ENCODE measurements at regions not wholly inside any gene's neighbourhood (a gene's known extent, or its start where the extent isn't known, plus 50 kb on each side); places are given as distances from the start of the nearest gene placed in this dataset.

DNA sequence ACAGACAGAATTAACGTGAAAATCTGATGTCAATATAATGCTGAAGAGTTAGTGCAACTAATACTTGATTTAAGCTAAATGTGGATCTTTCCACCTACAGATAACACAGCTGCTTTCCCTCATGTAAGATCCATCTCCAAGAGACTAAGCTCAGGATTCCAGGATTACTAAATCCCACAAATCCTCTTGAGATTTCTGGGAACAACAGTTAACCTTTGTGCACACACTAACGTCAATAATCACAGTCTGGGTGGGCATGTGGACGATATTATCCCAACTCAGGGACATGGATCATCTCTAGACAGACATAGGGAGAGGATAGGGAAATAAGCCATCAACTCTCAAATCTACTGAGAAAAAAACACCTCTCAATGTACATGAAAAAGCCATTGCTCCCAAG is 432.6 kb downstream of the SATB2 start:
- H3K4me1 ChIP-seq (ENCODE audit: control insufficient read depth, extremely low read depth, insufficient read depth, low read length) = no peaks in the 10 kb centered on the region
- no peak for TF ChIP-seq EZH2 (IDR thresholded peaks at IDR 0.05; ENCODE audit: low read length)
- no peak for TF ChIP-seq CTCF (optimal IDR thresholded peaks at IDR 0.05 in 1 of 3, IDR thresholded peaks at IDR 0.05 in 1 of 3, conservative IDR thresholded peaks at IDR 0.05 in 1 of 3; ENCODE audit: extremely low read depth in 1 of 3, insufficient read depth in 2 of 3, low read length in 3 of 3)
- H3K9ac ChIP-seq (ENCODE audit: control insufficient read depth, extremely low read depth, insufficient read depth, low read length) = no peak overlapping the region
- no peak overlapping the region for H3K27ac ChIP-seq (ENCODE audit: control insufficient read depth, insufficient read depth, low read length)
- H2AFZ ChIP-seq (ENCODE audit: control insufficient read depth, low read length) = no peak overlapping the region
- H4K20me1 ChIP-seq (ENCODE audit: control insufficient read depth, extremely low read depth, insufficient read depth, low read length) = no peaks in the 10 kb centered on the region
- no peak overlapping the region for H3K4me3 ChIP-seq (ENCODE audit: control insufficient read depth in 2 of 3, extremely low read depth in 1 of 3, insufficient read depth in 2 of 3, low read depth in 1 of 3, low read length in 3 of 3)
- H3K9me1 ChIP-seq (ENCODE audit: control insufficient read depth, extremely low read depth, insufficient read depth, low read length) = no peaks in the 10 kb centered on the region
- DNase-seq (ENCODE audit: low read depth, low spot score) = no peak
- H3K27me3 ChIP-seq (ENCODE audit: control insufficient read depth, extremely low read depth, insufficient read depth, low read length) = no peaks in the 10 kb centered on the region
- dilution Hi-C loops (cut with MboI; ENCODE audit: extremely low pct_ligation_motif_present, low sequenced_read_pairs) = no loop called here
- H3K9me3 ChIP-seq (ENCODE audit: control insufficient read depth, low read depth, low read length) = no peaks in the 10 kb centered on the region
- H3K4me2 ChIP-seq (ENCODE audit: control insufficient read depth, extremely low read depth, insufficient read depth, low read depth, low read length) = no peak overlapping the region
- no peak for FAIRE-seq
- H3K36me3 ChIP-seq (ENCODE audit: control insufficient read depth in 2 of 2, extremely low read depth in 1 of 2, insufficient read depth in 2 of 2, low read length in 2 of 2) = no peaks in the 10 kb centered on the region
- H3K79me2 ChIP-seq (ENCODE audit: control insufficient read depth, insufficient read depth, low read length) = no peaks in the 10 kb centered on the region

DNA sequence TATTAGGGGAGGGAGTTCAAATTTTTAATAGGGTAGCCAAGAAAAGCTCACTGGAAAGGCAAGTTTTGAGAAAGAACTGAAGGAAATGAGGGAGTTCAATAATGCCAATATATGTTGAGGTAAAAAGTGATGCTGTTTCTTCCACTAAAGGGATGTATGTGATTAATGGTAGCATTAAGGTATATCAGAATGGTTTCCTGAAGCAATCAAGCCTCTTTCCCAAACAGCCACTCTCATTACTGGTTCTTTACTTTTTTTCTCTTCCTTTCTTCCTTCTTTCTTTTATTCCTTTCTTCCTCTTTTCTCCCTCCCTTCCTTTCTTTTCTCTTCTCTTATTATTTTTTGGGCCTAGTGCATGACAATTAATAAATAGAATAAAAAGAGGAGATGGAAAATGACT is 433.5 kb downstream of the SATB2 start:
- no peaks in the 10 kb centered on the region for H3K9me1 ChIP-seq (ENCODE audit: control insufficient read depth, extremely low read depth, insufficient read depth, low read length)
- no peak overlapping the region for H3K4me3 ChIP-seq (ENCODE audit: control insufficient read depth in 2 of 3, extremely low read depth in 1 of 3, insufficient read depth in 2 of 3, low read depth in 1 of 3, low read length in 3 of 3)
- H3K9ac ChIP-seq (ENCODE audit: control insufficient read depth, extremely low read depth, insufficient read depth, low read length) = no peak overlapping the region
- H3K4me1 ChIP-seq (ENCODE audit: control insufficient read depth, extremely low read depth, insufficient read depth, low read length) = no peaks in the 10 kb centered on the region
- no peak overlapping the region for H3K4me2 ChIP-seq (ENCODE audit: control insufficient read depth, extremely low read depth, insufficient read depth, low read depth, low read length)
- no peaks in the 10 kb centered on the region for H3K27me3 ChIP-seq (ENCODE audit: control insufficient read depth, extremely low read depth, insufficient read depth, low read length)
- H3K79me2 ChIP-seq (ENCODE audit: control insufficient read depth, insufficient read depth, low read length) = no peaks in the 10 kb centered on the region
- H2AFZ ChIP-seq (ENCODE audit: control insufficient read depth, low read length) = no peak overlapping the region
- no peak for FAIRE-seq
- no peaks in the 10 kb centered on the region for H3K36me3 ChIP-seq (ENCODE audit: control insufficient read depth in 2 of 2, extremely low read depth in 1 of 2, insufficient read depth in 2 of 2, low read length in 2 of 2)
- dilution Hi-C loops (cut with MboI; ENCODE audit: extremely low pct_ligation_motif_present, low sequenced_read_pairs) = no loop called here
- no peak for DNase-seq (ENCODE audit: low read depth, low spot score)
- no peaks in the 10 kb centered on the region for H4K20me1 ChIP-seq (ENCODE audit: control insufficient read depth, extremely low read depth, insufficient read depth, low read length)
- H3K27ac ChIP-seq (ENCODE audit: control insufficient read depth, insufficient read depth, low read length) = no peak overlapping the region
- TF ChIP-seq EZH2 (IDR thresholded peaks at IDR 0.05; ENCODE audit: low read length) (no peak), CTCF (optimal IDR thresholded peaks at IDR 0.05 in 1 of 3, IDR thresholded peaks at IDR 0.05 in 1 of 3, conservative IDR thresholded peaks at IDR 0.05 in 1 of 3; ENCODE audit: extremely low read depth in 1 of 3, insufficient read depth in 2 of 3, low read length in 3 of 3) (no peak)
- H3K9me3 ChIP-seq (ENCODE audit: control insufficient read depth, low read depth, low read length) = no peaks in the 10 kb centered on the region

Data from keratinocyte (primary cell).